ENCODE measurements at regions not wholly inside any gene's neighbourhood (a gene's known extent, or its start where the extent isn't known, plus 50 kb on each side); places are given as distances from the start of the nearest gene placed in this dataset.
A peak's percentile ranks its signal among the peaks of the same experiment; 100 is the strongest.

GRCh38 chr5:115708819-115709477 lies 83.1 kb upstream of the TMED7 start (continued):
- TF ChIP-seq ZNF3 (CRISPR knock-in tag; IDR thresholded peaks at IDR 0.05): no peak
- no peak for TF ChIP-seq EHMT2 (IDR thresholded peaks at IDR 0.05)
- no peak for TF ChIP-seq ZNF184 (CRISPR knock-in tag; IDR thresholded peaks at IDR 0.05)
- TF ChIP-seq PREB (CRISPR knock-in tag; IDR thresholded peaks at IDR 0.05): no peak
- no peak for TF ChIP-seq CREBBP (IDR thresholded peaks at IDR 0.05; ENCODE audit: low read depth, low read length)
- TF ChIP-seq ZEB2 (IDR thresholded peaks at IDR 0.05): no peak
- TF ChIP-seq ZNF57 (CRISPR knock-in tag; IDR thresholded peaks at IDR 0.05): no peak
- TF ChIP-seq POLR3G (IDR thresholded peaks at IDR 0.05; ENCODE audit: extremely low read depth, insufficient read length, insufficient replicate concordance): no peak
- no peak for TF ChIP-seq RB1 (IDR thresholded peaks at IDR 0.05; ENCODE audit: low read depth)

- intact Hi-C loops (cut with micrococcal nuclease) (no loop called here), in situ Hi-C loops (cut with MboI) (no loop called here)
- no peak for FAIRE-seq
- no TSS peak for BruUV-seq (replicated peaks)
- CTCF ChIA-PET (ENCODE audit: low intra/inter-chr PET ratio): no interaction called here
- peak; percentile 76; the same call in 2 of the 3 replicates for ATAC-seq
- Histone ChIP-seq H3K9me3 (replicated peaks; ENCODE audit: control insufficient read depth, insufficient read depth, low read depth, low read length) (no peaks in the 10 kb centered on the region), H2AFZ (ENCODE audit: low read depth, low read length) (no peak overlapping the region), H4K20me1 (replicated peaks; ENCODE audit: control insufficient read depth, insufficient read depth, low read length) (no peaks in the 10 kb centered on the region), H3K27me3 (ENCODE audit: control insufficient read depth in 2 of 2, insufficient read depth in 2 of 2, low read length in 2 of 2) (no peaks in the 10 kb centered on the region), H3K4me2 (ENCODE audit: insufficient read depth, low read length) (no peak overlapping the region), H3K36me3 (ENCODE audit: control insufficient read depth, insufficient read depth, low read length) (no peaks in the 10 kb centered on the region), H3K9me1 (ENCODE audit: control insufficient read depth, insufficient read depth, low read length) (no peaks in the 10 kb centered on the region), H3K79me2 (ENCODE audit: control insufficient read depth, insufficient read depth, low read length) (no peaks in the 10 kb centered on the region), H3K9ac (ENCODE audit: insufficient read depth in 1 of 2, low read depth in 2 of 2, low read length in 2 of 2) (no peak overlapping the region), H3K4me1 (replicated peaks in 1 of 2; ENCODE audit: control insufficient read depth in 2 of 2, insufficient read depth in 2 of 2, low read length in 2 of 2) (no peaks in the 10 kb centered on the region; a peak in 1 of 5 replicates), H3K4me3 (no peak overlapping the region), H3K27ac (ENCODE audit: extremely low read depth, low read depth, low read length) (no peak overlapping the region)
- WGBS (ENCODE audit: insufficient coverage, low coverage, missing lambda C conversion rate): 0% methylated on average over 3 of the region's 3 CpGs
- no peak for DNase-seq (ENCODE audit: extremely low read depth in 1 of 4, low spot score in 3 of 4)
- POLR2A ChIA-PET: no interaction called here
- TF ChIP-seq ZBTB40 (IDR thresholded peaks at IDR 0.05) (no peak), ZBTB40 (CRISPR knock-in tag; IDR thresholded peaks at IDR 0.05) (no peak), ZNF707 (CRISPR knock-in tag; conservative IDR thresholded peaks at IDR 0.05) (no peak), EP300 (IDR thresholded peaks at IDR 0.05; ENCODE audit: low read length) (peak; percentile 63; the same call in 1 of the 2 replicates)
These were observed 77.7 kb upstream of the TMED7 start for GRCh38 chr5:115703514-115703913.
